ENCODE measurements at regions not wholly inside any gene's neighbourhood (a gene's known extent, or its start where the extent isn't known, plus 50 kb on each side); places are given as distances from the start of the nearest gene placed in this dataset.

- TF ChIP-seq ZNF114 (CRISPR knock-in tag; IDR thresholded peaks at IDR 0.05) (no peak), CTCF (conservative IDR thresholded peaks at IDR 0.05; ENCODE audit: low read depth in 2 of 2) (no peak), POLR2AphosphoS5 (IDR thresholded peaks at IDR 0.05; ENCODE audit: low read depth) (no peak), EZH2 (IDR thresholded peaks at IDR 0.05; ENCODE audit: low read depth, unreplicated experiment) (no peak), REST (IDR thresholded peaks at IDR 0.05; ENCODE audit: unreplicated experiment) (no peak), STAT1 (IDR thresholded peaks at IDR 0.05; ENCODE audit: unreplicated experiment) (no peak), ETS1 (IDR thresholded peaks at IDR 0.05) (no peak), EZH2phosphoT487 (IDR thresholded peaks at IDR 0.05; ENCODE audit: unreplicated experiment) (no peak), NANOG (IDR thresholded peaks at IDR 0.05; ENCODE audit: borderline replicate concordance) (no peak)
Measured at GRCh38 chr9:91084896-91085516, 276.7 kb downstream of the AUH start.
